GM23338 (cell line): ENCODE measurements at regions not wholly inside any gene's neighbourhood (a gene's known extent, or its start where the extent isn't known, plus 50 kb on each side); places are given as distances from the start of the nearest gene placed in this dataset.

Experiments
- ATAC-seq: fragments of 200-7000 bp; cut with Tn5 transposase; 3 replicates; pipeline ENCODE4 v1.9.1; 2020
- DNase-seq: peaks from one replicate; pipeline ENCODE4 v3.0.0-alpha.2; 2015; ENCODE audit warnings: low spot score
- H2AFZ ChIP-seq: fragments of 200-600 bp; sonication (generic); 2 replicates; pipeline ENCODE4 v1.8.0; 2016; ENCODE audit warnings: antibody characterized with exemption, mild to moderate bottlenecking, moderate library complexity
- H3F3A ChIP-seq: fragments of 200-600 bp; sonication (generic); replicated peaks from 2 replicates; pipeline ENCODE4 v1.8.0; 2017; ENCODE audit warnings: antibody characterized with exemption, mixed run types, low read depth
- H3K27ac ChIP-seq: fragments of 200-600 bp; sonication (generic); 2 replicates; pipeline ENCODE4 v1.6.1; 2016; ENCODE audit warnings: low read depth
- H3K27me3 ChIP-seq: fragments of 200-600 bp; sonication (generic); 2 replicates; pipeline ENCODE4 v1.8.0; 2016; ENCODE audit warnings: mild to moderate bottlenecking, mixed run types, moderate library complexity; ENCODE audit not compliant: insufficient read depth
- H3K36me3 ChIP-seq: fragments of 200-600 bp; sonication (generic); 2 replicates; pipeline ENCODE4 v1.8.0; 2016; ENCODE audit warnings: mild to moderate bottlenecking; ENCODE audit not compliant: insufficient read depth
- H3K4me1 ChIP-seq: fragments of 200-600 bp; sonication (generic); 2 replicates; pipeline ENCODE4 v1.8.0; 2016; ENCODE audit warnings: mild to moderate bottlenecking, moderate library complexity; ENCODE audit not compliant: insufficient read depth
- H3K4me2 ChIP-seq: fragments of 200-600 bp; sonication (generic); 2 replicates; pipeline ENCODE4 v1.7.1; 2017; ENCODE audit warnings: mixed run types
- H3K4me3 ChIP-seq: fragments of 200-600 bp; sonication (generic); 2 replicates; pipeline ENCODE4 v1.6.1; 2016; ENCODE audit warnings: mixed run types
- H3K79me2 ChIP-seq: fragments of 200-600 bp; sonication (generic); replicated peaks from 2 replicates; pipeline ENCODE4 v1.8.0; 2017; ENCODE audit warnings: mild to moderate bottlenecking; ENCODE audit not compliant: insufficient read depth
- H3K9me2 ChIP-seq: fragments of 200-600 bp; sonication (generic); 2 replicates; pipeline ENCODE4 v1.8.0; 2017; ENCODE audit not compliant: insufficient read depth
- H4K20me1 ChIP-seq: fragments of 200-600 bp; sonication (generic); replicated peaks from 2 replicates; pipeline ENCODE4 v1.8.0; 2017; ENCODE audit warnings: mild to moderate bottlenecking; ENCODE audit not compliant: insufficient read depth
- H3K27ac Mint-ChIP-seq: 2 replicates; pipeline ENCODE4 v1.8.0; 2020; ENCODE audit warnings: inconsistent platforms, mild to moderate bottlenecking, moderate library complexity, mixed read lengths
- H3K27me3 Mint-ChIP-seq: 3 replicates; pipeline ENCODE4 v1.8.0; 2022; ENCODE audit warnings: low read depth, mild to moderate bottlenecking, moderate library complexity, mixed read lengths, inconsistent platforms; ENCODE audit not compliant: insufficient read depth, poor library complexity
- H3K36me3 Mint-ChIP-seq: 3 replicates; pipeline ENCODE4 v1.8.0; 2021; ENCODE audit warnings: low read depth, mild to moderate bottlenecking, inconsistent platforms, moderate library complexity, mixed read lengths
- H3K4me1 Mint-ChIP-seq: 3 replicates; pipeline ENCODE4 v1.8.0; 2020; ENCODE audit warnings: mild to moderate bottlenecking, inconsistent platforms, mixed read lengths
- H3K4me3 Mint-ChIP-seq: 3 replicates; pipeline ENCODE4 v1.8.0; 2021; ENCODE audit warnings: moderate library complexity, mild to moderate bottlenecking, inconsistent platforms, mixed read lengths
- H3K9me3 Mint-ChIP-seq: 3 replicates; pipeline ENCODE4 v1.8.0; 2020; ENCODE audit warnings: moderate library complexity, mild to moderate bottlenecking, inconsistent platforms, mixed read lengths
- CREB1 ChIP-seq: fragments of 250-450 bp; sonication (Bioruptor Pico); IDR thresholded peaks from 2 replicates; pipeline ENCODE4 v1.5.0; 2020; ENCODE audit warnings: low read depth, mild to moderate bottlenecking, moderate library complexity
- EZH2 ChIP-seq: fragments of 200-600 bp; sonication (generic); IDR thresholded peaks from one replicate; pipeline ENCODE4 v1.8.0; 2017; ENCODE audit warnings: antibody characterized with exemption, mild to moderate bottlenecking, low read depth; ENCODE audit not compliant: unreplicated experiment
- EZH2phosphoT487 ChIP-seq: fragments of 200-600 bp; sonication (generic); IDR thresholded peaks from one replicate; pipeline ENCODE4 v1.8.1; 2018; ENCODE audit warnings: antibody characterized with exemption; ENCODE audit not compliant: unreplicated experiment
- JUNB ChIP-seq: IDR thresholded peaks from one replicate; pipeline ENCODE4 v1.6.1; 2016; ENCODE audit warnings: antibody characterized with exemption; ENCODE audit not compliant: unreplicated experiment
- NANOG ChIP-seq: IDR thresholded peaks from 2 replicates; pipeline ENCODE4 v1.6.1; 2016; ENCODE audit warnings: antibody characterized with exemption, borderline replicate concordance
- POLR2AphosphoS5 ChIP-seq: IDR thresholded peaks from 2 replicates; pipeline ENCODE4 v1.6.1; 2016; ENCODE audit warnings: antibody characterized with exemption, low read depth
- ZNF114 ChIP-seq: fragments of 250-450 bp; sonication (Bioruptor Pico); IDR thresholded peaks from 2 replicates; pipeline ENCODE4 v1.5.0; 2020; ENCODE audit warnings: mild to moderate bottlenecking, moderate library complexity
- ZNF331 ChIP-seq: fragments of 250-450 bp; sonication (Bioruptor Pico); IDR thresholded peaks from 2 replicates; pipeline ENCODE4 v1.5.0; 2020; ENCODE audit warnings: low read depth, mild to moderate bottlenecking, moderate library complexity
- TF ChIP-seq, protein P1 (sequence below): fragments of 250-450 bp; sonication (Bioruptor Pico); IDR thresholded peaks from 2 replicates; pipeline ENCODE4 v1.5.0; 2020; ENCODE audit warnings: mild to moderate bottlenecking, moderate library complexity
- TF ChIP-seq, protein P2 (sequence below), 2 experiments: fragments of 200-600 bp in 1 of 2; sonication (generic) in 1 of 2; conservative IDR thresholded peaks; 2 replicates each; pipeline versions ENCODE4 v1.5.1 to v1.6.1; 2016 to 2017; ENCODE audit warnings: antibody characterized with exemption in 2 of 2, low read depth in 2 of 2, mild to moderate bottlenecking in 2 of 2, moderate library complexity in 1 of 2
- TF ChIP-seq, protein P3 (sequence below): IDR thresholded peaks from 2 replicates; pipeline ENCODE4 v1.6.1; 2016; ENCODE audit warnings: antibody characterized with exemption
- TF ChIP-seq, protein P4 (sequence below): IDR thresholded peaks from one replicate; pipeline ENCODE4 v1.6.1; 2018; ENCODE audit warnings: antibody characterized with exemption; ENCODE audit not compliant: unreplicated experiment

DNA sequence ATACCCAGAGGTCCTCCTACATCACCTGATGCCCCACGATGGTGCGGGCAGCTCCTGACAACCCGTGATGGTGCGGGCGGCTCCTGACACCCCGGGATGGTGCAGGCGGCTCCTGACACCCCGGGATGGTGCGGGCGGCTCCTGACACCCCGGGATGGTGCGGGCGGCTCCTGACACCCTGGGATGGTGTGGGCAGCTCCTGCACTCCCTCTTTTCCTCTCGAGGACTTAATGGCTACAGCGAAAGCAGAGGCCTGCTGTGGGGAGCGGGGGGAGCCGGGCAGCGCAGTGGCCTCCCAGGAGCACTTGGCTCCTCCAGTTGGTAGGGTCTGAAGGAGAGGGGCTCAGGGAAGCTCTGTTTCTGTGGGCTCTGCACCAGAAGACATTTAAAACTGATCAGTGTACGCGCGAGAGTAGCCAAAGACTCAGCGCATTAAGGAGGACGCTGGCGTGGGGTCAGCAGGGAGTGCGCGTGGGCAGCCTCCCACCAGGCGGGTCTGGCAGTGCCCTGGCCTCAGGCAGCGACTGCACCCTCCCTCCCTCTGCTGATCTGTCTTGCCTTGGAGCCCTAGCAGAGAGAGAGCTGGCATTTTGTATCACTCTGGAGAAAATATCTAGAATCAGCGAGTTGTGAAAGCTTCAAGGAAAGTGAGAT is 464.5 kb upstream of the MYT1L start (continued):
- TF ChIP-seq, protein P1, sequence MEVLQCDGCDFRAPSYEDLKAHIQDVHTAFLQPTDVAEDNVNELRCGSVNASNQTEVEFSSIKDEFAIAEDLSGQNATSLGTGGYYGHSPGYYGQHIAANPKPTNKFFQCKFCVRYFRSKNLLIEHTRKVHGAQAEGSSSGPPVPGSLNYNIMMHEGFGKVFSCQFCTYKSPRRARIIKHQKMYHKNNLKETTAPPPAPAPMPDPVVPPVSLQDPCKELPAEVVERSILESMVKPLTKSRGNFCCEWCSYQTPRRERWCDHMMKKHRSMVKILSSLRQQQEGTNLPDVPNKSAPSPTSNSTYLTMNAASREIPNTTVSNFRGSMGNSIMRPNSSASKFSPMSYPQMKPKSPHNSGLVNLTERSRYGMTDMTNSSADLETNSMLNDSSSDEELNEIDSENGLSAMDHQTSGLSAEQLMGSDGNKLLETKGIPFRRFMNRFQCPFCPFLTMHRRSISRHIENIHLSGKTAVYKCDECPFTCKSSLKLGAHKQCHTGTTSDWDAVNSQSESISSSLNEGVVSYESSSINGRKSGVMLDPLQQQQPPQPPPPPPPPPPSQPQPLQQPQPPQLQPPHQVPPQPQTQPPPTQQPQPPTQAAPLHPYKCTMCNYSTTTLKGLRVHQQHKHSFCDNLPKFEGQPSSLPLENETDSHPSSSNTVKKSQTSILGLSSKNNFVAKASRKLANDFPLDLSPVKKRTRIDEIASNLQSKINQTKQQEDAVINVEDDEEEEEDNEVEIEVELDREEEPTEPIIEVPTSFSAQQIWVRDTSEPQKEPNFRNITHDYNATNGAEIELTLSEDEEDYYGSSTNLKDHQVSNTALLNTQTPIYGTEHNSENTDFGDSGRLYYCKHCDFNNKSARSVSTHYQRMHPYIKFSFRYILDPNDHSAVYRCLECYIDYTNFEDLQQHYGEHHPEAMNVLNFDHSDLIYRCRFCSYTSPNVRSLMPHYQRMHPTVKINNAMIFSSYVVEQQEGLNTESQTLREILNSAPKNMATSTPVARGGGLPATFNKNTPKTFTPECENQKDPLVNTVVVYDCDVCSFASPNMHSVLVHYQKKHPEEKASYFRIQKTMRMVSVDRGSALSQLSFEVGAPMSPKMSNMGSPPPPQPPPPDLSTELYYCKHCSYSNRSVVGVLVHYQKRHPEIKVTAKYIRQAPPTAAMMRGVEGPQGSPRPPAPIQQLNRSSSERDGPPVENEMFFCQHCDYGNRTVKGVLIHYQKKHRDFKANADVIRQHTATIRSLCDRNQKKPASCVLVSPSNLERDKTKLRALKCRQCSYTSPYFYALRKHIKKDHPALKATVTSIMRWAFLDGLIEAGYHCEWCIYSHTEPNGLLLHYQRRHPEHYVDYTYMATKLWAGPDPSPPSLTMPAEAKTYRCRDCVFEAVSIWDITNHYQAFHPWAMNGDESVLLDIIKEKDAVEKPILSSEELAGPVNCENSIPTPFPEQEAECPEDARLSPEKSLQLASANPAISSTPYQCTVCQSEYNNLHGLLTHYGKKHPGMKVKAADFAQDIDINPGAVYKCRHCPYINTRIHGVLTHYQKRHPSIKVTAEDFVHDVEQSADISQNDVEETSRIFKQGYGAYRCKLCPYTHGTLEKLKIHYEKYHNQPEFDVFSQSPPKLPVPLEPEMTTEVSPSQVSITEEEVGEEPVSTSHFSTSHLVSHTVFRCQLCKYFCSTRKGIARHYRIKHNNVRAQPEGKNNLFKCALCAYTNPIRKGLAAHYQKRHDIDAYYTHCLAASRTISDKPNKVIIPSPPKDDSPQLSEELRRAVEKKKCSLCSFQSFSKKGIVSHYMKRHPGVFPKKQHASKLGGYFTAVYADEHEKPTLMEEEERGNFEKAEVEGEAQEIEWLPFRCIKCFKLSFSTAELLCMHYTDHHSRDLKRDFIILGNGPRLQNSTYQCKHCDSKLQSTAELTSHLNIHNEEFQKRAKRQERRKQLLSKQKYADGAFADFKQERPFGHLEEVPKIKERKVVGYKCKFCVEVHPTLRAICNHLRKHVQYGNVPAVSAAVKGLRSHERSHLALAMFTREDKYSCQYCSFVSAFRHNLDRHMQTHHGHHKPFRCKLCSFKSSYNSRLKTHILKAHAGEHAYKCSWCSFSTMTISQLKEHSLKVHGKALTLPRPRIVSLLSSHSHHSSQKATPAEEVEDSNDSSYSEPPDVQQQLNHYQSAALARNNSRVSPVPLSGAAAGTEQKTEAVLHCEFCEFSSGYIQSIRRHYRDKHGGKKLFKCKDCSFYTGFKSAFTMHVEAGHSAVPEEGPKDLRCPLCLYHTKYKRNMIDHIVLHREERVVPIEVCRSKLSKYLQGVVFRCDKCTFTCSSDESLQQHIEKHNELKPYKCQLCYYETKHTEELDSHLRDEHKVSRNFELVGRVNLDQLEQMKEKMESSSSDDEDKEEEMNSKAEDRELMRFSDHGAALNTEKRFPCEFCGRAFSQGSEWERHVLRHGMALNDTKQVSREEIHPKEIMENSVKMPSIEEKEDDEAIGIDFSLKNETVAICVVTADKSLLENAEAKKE (CRISPR knock-in tag): no peak
- TF ChIP-seq JUNB: no peak

DNA sequence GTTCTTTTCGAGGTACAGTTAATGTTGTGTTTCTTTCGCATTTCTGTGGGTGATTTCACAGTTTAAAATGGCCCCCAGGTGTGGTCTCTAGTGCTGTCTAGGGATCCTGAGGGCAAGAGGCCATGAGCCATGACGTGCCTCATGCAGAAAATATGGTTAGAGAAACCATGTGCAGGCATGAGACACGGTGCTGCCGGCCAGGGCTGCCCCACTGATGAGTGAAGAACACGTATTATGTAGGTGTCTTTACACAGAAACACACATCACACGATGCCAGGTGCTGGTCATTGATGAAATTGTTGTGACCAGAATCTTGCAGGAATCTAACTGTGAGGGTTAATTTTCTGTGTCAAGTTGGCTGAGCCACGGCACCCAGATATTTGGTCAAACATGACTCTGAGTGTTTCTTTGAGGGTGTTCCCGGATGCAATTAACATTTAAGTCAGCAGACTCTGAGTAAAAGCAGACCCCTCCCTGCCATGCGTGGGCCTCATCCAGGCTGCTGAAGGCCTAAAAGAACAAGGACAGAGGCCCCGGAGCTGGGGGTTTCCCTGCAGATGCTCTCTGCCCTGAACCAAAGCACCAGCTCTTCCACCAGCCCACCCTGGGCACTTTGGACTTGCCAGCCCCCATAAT is 463.0 kb upstream of the MYT1L start:
- no peaks in the 10 kb centered on the region for H3F3A ChIP-seq
- H3K4me3 ChIP-seq: no peak overlapping the region
- H3K4me2 ChIP-seq: no peak overlapping the region
- DNase-seq: no peak
- Mint-ChIP-seq H3K4me1 (peaks cover 11% of the 10 kb centered on the region), H3K36me3 (no peaks in the 10 kb centered on the region; the same call in 2 of the 3 replicates), H3K27ac (no peak overlapping the region), H3K4me3 (no peak overlapping the region), H3K27me3 (peaks cover 20% of the 10 kb centered on the region), H3K9me3 (peaks cover 4% of the 10 kb centered on the region; the same call in 2 of the 3 replicates)
- no peak overlapping the region for H3K27ac ChIP-seq
- no peak overlapping the region for H2AFZ ChIP-seq
- no peaks in the 10 kb centered on the region for H3K9me2 ChIP-seq
- H3K36me3 ChIP-seq: no peaks in the 10 kb centered on the region
- H4K20me1 ChIP-seq: no peaks in the 10 kb centered on the region
- no peaks in the 10 kb centered on the region for H3K27me3 ChIP-seq
- 0 out of 2 replicates have a peak, but pooled peaks cover 2% of the 10 kb centered on the region for H3K4me1 ChIP-seq
- no peak for ATAC-seq
- no peaks in the 10 kb centered on the region for H3K79me2 ChIP-seq
- TF ChIP-seq, protein P2, sequence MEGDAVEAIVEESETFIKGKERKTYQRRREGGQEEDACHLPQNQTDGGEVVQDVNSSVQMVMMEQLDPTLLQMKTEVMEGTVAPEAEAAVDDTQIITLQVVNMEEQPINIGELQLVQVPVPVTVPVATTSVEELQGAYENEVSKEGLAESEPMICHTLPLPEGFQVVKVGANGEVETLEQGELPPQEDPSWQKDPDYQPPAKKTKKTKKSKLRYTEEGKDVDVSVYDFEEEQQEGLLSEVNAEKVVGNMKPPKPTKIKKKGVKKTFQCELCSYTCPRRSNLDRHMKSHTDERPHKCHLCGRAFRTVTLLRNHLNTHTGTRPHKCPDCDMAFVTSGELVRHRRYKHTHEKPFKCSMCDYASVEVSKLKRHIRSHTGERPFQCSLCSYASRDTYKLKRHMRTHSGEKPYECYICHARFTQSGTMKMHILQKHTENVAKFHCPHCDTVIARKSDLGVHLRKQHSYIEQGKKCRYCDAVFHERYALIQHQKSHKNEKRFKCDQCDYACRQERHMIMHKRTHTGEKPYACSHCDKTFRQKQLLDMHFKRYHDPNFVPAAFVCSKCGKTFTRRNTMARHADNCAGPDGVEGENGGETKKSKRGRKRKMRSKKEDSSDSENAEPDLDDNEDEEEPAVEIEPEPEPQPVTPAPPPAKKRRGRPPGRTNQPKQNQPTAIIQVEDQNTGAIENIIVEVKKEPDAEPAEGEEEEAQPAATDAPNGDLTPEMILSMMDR (conservative IDR thresholded peaks at IDR 0.05; ENCODE audit: low read depth in 2 of 2): no peak
- TF ChIP-seq ZNF331: no peak
- TF ChIP-seq CREB1 (CRISPR knock-in tag): no peak
- TF ChIP-seq, protein P3, sequence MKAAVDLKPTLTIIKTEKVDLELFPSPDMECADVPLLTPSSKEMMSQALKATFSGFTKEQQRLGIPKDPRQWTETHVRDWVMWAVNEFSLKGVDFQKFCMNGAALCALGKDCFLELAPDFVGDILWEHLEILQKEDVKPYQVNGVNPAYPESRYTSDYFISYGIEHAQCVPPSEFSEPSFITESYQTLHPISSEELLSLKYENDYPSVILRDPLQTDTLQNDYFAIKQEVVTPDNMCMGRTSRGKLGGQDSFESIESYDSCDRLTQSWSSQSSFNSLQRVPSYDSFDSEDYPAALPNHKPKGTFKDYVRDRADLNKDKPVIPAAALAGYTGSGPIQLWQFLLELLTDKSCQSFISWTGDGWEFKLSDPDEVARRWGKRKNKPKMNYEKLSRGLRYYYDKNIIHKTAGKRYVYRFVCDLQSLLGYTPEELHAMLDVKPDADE: no peak
- TF ChIP-seq, protein P4, sequence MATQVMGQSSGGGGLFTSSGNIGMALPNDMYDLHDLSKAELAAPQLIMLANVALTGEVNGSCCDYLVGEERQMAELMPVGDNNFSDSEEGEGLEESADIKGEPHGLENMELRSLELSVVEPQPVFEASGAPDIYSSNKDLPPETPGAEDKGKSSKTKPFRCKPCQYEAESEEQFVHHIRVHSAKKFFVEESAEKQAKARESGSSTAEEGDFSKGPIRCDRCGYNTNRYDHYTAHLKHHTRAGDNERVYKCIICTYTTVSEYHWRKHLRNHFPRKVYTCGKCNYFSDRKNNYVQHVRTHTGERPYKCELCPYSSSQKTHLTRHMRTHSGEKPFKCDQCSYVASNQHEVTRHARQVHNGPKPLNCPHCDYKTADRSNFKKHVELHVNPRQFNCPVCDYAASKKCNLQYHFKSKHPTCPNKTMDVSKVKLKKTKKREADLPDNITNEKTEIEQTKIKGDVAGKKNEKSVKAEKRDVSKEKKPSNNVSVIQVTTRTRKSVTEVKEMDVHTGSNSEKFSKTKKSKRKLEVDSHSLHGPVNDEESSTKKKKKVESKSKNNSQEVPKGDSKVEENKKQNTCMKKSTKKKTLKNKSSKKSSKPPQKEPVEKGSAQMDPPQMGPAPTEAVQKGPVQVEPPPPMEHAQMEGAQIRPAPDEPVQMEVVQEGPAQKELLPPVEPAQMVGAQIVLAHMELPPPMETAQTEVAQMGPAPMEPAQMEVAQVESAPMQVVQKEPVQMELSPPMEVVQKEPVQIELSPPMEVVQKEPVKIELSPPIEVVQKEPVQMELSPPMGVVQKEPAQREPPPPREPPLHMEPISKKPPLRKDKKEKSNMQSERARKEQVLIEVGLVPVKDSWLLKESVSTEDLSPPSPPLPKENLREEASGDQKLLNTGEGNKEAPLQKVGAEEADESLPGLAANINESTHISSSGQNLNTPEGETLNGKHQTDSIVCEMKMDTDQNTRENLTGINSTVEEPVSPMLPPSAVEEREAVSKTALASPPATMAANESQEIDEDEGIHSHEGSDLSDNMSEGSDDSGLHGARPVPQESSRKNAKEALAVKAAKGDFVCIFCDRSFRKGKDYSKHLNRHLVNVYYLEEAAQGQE: no peak
- no peak for TF ChIP-seq ZNF114 (CRISPR knock-in tag)
- no peak for TF ChIP-seq EZH2
- TF ChIP-seq NANOG: no peak
- TF ChIP-seq POLR2AphosphoS5: no peak
- TF ChIP-seq EZH2phosphoT487: no peak
